A673 (cell line): ENCODE measurements at regions not wholly inside any gene's neighbourhood (a gene's known extent, or its start where the extent isn't known, plus 50 kb on each side); places are given as distances from the start of the nearest gene placed in this dataset.

Source experiments
- BruUV-seq: library from RNA; stranded (reverse); fragments of 400-500 nt; replicated peaks from 2 replicates; lab custom pipeline; 2021; lab: Mats Ljungman, UMichigan
- CTCF ChIA-PET: fragments of 300-600 bp; sonication (Branson Sonifier 250); formaldehyde crosslinking; loops from one replicate; lab custom pipeline; 2022; ENCODE audit warnings: antibody characterized with exemption; lab: Charles Lee
- POLR2A ChIA-PET: fragments of 300-600 bp; sonication (Branson Sonifier 250); formaldehyde crosslinking; loops from one replicate; lab custom pipeline; 2022; ENCODE audit warnings: antibody characterized with exemption; ENCODE audit not compliant: low non-redundant PET; lab: Charles Lee
- DNase-seq: peaks from one replicate; pipeline ENCODE4 v3.0.0-alpha.2; 2015; ENCODE audit warnings: low spot score
- H3K27ac ChIP-seq: fragments of 200-600 bp; sonication (generic); 2 replicates; pipeline ENCODE4 v1.5.1; 2016; ENCODE audit warnings: mixed run types, low read depth, mild to moderate bottlenecking, mixed read lengths, antibody characterized with exemption, low read length; ENCODE audit not compliant: poor library complexity, severe bottlenecking
- H3K27me3 ChIP-seq: fragments of 200-600 bp; sonication (generic); replicated peaks from 2 replicates; pipeline ENCODE4 v1.6.1; 2017; ENCODE audit warnings: mixed run types, low read depth, mild to moderate bottlenecking, mixed read lengths, antibody characterized with exemption, low read length; ENCODE audit not compliant: insufficient read depth, poor library complexity
- H3K36me3 ChIP-seq: fragments of 200-600 bp; sonication (generic); 2 replicates; pipeline ENCODE4 v1.6.1; 2016; ENCODE audit warnings: mixed run types, mild to moderate bottlenecking, mixed read lengths, antibody characterized with exemption, low read length; ENCODE audit not compliant: insufficient read depth, poor library complexity, severe bottlenecking
- H3K4me1 ChIP-seq: fragments of 200-600 bp; sonication (generic); 2 replicates; pipeline ENCODE4 v1.6.1; 2017; ENCODE audit warnings: mixed run types, mild to moderate bottlenecking, mixed read lengths, antibody characterized with exemption, low read length; ENCODE audit not compliant: insufficient read depth, poor library complexity, severe bottlenecking
- H3K4me3 ChIP-seq: fragments of 200-600 bp; sonication (generic); 2 replicates; pipeline ENCODE4 v1.5.1; 2016; ENCODE audit warnings: low read depth, mixed run types, mild to moderate bottlenecking, mixed read lengths, low read length; ENCODE audit not compliant: poor library complexity, severe bottlenecking
- H3K9me3 ChIP-seq: fragments of 200-600 bp; sonication (generic); 2 replicates; pipeline ENCODE4 v1.6.1; 2016; ENCODE audit warnings: mixed run types, low read depth, mild to moderate bottlenecking, mixed read lengths, antibody characterized with exemption, low read length; ENCODE audit not compliant: poor library complexity, severe bottlenecking
- EZH2 ChIP-seq: fragments of 200-600 bp; sonication (generic); IDR thresholded peaks from 2 replicates; pipeline ENCODE4 v1.6.1; 2017; ENCODE audit warnings: borderline replicate concordance, low read depth, mild to moderate bottlenecking, mixed read lengths, antibody characterized with exemption, low read length; ENCODE audit not compliant: poor library complexity, severe bottlenecking
- intact Hi-C: fragments of 100-400 bp; cut with micrococcal nuclease; formaldehyde crosslinking; loops from one replicate; pipeline ENCODE4 v1.10.0; 2022; ENCODE audit not compliant: unreplicated experiment
- TF ChIP-seq, protein P1 (sequence below): fragments of 300-800, 200-600 bp; sonication (generic); conservative IDR thresholded peaks from 2 replicates; pipeline ENCODE4 v1.5.1; 2017; ENCODE audit warnings: low read depth, mild to moderate bottlenecking, antibody characterized with exemption, low read length, moderate library complexity, mixed read lengths

DNA sequence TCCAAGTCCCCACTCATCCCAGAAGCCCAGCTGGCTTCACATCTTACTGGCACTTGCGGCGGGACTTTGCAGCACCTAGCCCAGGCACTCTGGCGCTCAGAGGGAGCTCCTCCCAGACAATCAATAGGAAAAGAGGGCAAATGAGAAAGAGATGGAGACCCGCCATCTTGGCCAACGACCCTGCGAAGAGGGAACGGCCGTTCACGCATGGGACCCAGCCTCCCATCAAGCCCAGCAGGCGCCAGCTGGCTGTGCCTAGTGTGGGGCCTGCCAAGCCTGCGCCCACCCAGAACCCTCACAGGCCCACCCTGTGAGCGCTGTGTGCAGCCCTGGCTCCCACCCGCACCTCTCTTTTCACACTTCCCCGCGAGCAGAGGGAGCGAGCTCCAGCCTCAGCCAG is 317.8 kb upstream of the SPRY2 start:
- H3K36me3 ChIP-seq: no peaks in the 10 kb centered on the region
- DNase-seq: no peak
- ChIA-PET POLR2A (no interaction called here), CTCF (no interaction called here)
- no peak overlapping the region for H3K27ac ChIP-seq
- no peaks in the 10 kb centered on the region for H3K27me3 ChIP-seq
- H3K4me3 ChIP-seq: no peak overlapping the region
- no peaks in the 10 kb centered on the region for H3K9me3 ChIP-seq
- no peak for TF ChIP-seq EZH2
- TF ChIP-seq, protein P1, sequence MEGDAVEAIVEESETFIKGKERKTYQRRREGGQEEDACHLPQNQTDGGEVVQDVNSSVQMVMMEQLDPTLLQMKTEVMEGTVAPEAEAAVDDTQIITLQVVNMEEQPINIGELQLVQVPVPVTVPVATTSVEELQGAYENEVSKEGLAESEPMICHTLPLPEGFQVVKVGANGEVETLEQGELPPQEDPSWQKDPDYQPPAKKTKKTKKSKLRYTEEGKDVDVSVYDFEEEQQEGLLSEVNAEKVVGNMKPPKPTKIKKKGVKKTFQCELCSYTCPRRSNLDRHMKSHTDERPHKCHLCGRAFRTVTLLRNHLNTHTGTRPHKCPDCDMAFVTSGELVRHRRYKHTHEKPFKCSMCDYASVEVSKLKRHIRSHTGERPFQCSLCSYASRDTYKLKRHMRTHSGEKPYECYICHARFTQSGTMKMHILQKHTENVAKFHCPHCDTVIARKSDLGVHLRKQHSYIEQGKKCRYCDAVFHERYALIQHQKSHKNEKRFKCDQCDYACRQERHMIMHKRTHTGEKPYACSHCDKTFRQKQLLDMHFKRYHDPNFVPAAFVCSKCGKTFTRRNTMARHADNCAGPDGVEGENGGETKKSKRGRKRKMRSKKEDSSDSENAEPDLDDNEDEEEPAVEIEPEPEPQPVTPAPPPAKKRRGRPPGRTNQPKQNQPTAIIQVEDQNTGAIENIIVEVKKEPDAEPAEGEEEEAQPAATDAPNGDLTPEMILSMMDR: no peak
- intact Hi-C loops: no loop called here
- no TSS peak for BruUV-seq
- H3K4me1 ChIP-seq: no peaks in the 10 kb centered on the region

DNA sequence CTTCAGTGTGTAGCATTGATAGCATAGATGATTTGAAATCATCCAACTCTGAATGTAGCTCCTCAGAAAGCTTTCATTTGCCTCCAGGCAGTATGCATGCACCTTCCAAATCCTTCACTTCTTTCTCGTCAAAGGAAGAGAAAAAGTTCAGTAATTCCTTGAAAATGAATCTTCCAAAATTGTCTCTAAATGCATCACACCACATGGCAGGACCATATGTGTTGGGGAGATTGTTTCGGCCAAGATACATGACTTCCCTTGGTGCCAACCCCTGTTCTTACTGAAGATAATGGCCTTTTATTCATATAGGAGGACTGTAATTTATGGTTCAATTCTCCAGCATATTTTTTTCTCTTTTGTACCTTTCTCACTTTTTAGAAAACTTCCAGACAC is 315.6 kb upstream of the SPRY2 start:
- Histone ChIP-seq H3K4me3 (no peak overlapping the region), H3K9me3 (no peaks in the 10 kb centered on the region), H3K4me1 (no peaks in the 10 kb centered on the region), H3K27ac (no peak overlapping the region), H3K36me3 (no peaks in the 10 kb centered on the region), H3K27me3 (no peaks in the 10 kb centered on the region)
- ChIA-PET CTCF (no interaction called here), POLR2A (no interaction called here)
- TF ChIP-seq EZH2: no peak
- TF ChIP-seq, protein P1: no peak
- DNase-seq: no peak
- intact Hi-C loops: no loop called here
- no TSS peak for BruUV-seq

- intact Hi-C loops: no loop called here
- Histone ChIP-seq H3K4me1 (no peaks in the 10 kb centered on the region), H3K36me3 (no peaks in the 10 kb centered on the region), H3K4me3 (no peak overlapping the region), H3K27me3 (no peaks in the 10 kb centered on the region), H3K27ac (no peak overlapping the region), H3K9me3 (no peaks in the 10 kb centered on the region)
- TF ChIP-seq, protein P1: no peak
- TF ChIP-seq EZH2: no peak
- CTCF ChIA-PET: no interaction called here
- POLR2A ChIA-PET: no interaction called here
- no peak for DNase-seq
- BruUV-seq: no TSS peak
Observed at GRCh38 chr13:80655778-80656511, 315.0 kb upstream of the SPRY2 start.
